ENCODE measurements at regions not wholly inside any gene's neighbourhood (a gene's known extent, or its start where the extent isn't known, plus 50 kb on each side); places are given as distances from the start of the nearest gene placed in this dataset.

GRCh38 chr7:132654150-132654549, 77.9 kb upstream of the PLXNA4 start:
- TF ChIP-seq CTCF (IDR thresholded peaks at IDR 0.05): no peak
- no peak for TF ChIP-seq POLR2A (IDR thresholded peaks at IDR 0.05)
- TF ChIP-seq POLR2AphosphoS5 (IDR thresholded peaks at IDR 0.05; ENCODE audit: insufficient read depth in 1 of 2, low read depth in 1 of 2): no peak

Data from vagina (tissue), 2 donors.